SK-N-SH (cell line): ENCODE measurements at regions not wholly inside any gene's neighbourhood (a gene's known extent, or its start where the extent isn't known, plus 50 kb on each side); places are given as distances from the start of the nearest gene placed in this dataset.

ENCODE experiments used
- CTCF ChIA-PET: fragments of 300-600, 350-600 bp; formaldehyde crosslinking; extraction: SDS; loops from one replicate; lab custom pipeline; 2021; lab: Yijun Ruan, JAX
- POLR2A ChIA-PET: fragments of 350-600 bp; sonication (Branson Sonifier 250); formaldehyde crosslinking; extraction: SDS; loops from one replicate; lab custom pipeline; 2020; ENCODE audit warnings: antibody characterized with exemption, inconsistent platforms; lab: Yijun Ruan, JAX
- DNase-seq: peaks from one replicate; pipeline ENCODE4 v3.0.0; 2012
- H2AFZ ChIP-seq: fragments of 200-600 bp; sonication (generic); 2 replicates; pipeline ENCODE4 v1.8.1; 2016; ENCODE audit warnings: antibody characterized with exemption, mild to moderate bottlenecking, low read depth
- H3F3A ChIP-seq: fragments of 200-600 bp; sonication (generic); replicated peaks from 2 replicates; pipeline ENCODE3; 2016; ENCODE audit warnings: antibody characterized with exemption, mild to moderate bottlenecking; ENCODE audit not compliant: insufficient read depth
- H3K27ac ChIP-seq, 2 experiments: fragments of 200-500 bp in 1 of 2; fragments of 200-600 bp in 1 of 2; sonication (Bioruptor generic) in 1 of 2; sonication (generic), shearing (Covaris generic) in 1 of 2; 2 replicates each; pipeline versions ENCODE4 v1.5.1 to v1.6.1; 2014 to 2016; ENCODE audit warnings: low read depth in 2 of 2, inconsistent platforms in 1 of 2, low read length in 1 of 2, mild to moderate bottlenecking in 1 of 2, mixed read lengths in 1 of 2
- H3K27me3 ChIP-seq: fragments of 200-600 bp; sonication (generic), shearing (Covaris generic); 2 replicates; pipeline ENCODE4 v1.6.1; 2016; ENCODE audit warnings: mixed run types; ENCODE audit not compliant: insufficient read depth
- H3K36me3 ChIP-seq, 2 experiments: fragments of 200-500 bp in 1 of 2; fragments of 200-600 bp in 1 of 2; sonication (Bioruptor generic) in 1 of 2; sonication (generic) in 1 of 2; replicated peaks in 1 of 2; 2 replicates each; pipeline versions ENCODE3 to v1.5.1; 2014 to 2016; ENCODE audit warnings: low read length in 1 of 2, mild to moderate bottlenecking in 1 of 2; ENCODE audit not compliant: insufficient read depth in 2 of 2, control insufficient read depth in 1 of 2
- H3K4me1 ChIP-seq, 2 experiments: fragments of 200-500 bp in 1 of 2; fragments of 200-600 bp in 1 of 2; sonication (Bioruptor generic) in 1 of 2; sonication (generic), shearing (Covaris generic) in 1 of 2; 2 replicates each; pipeline versions ENCODE4 v1.5.1 to v1.6.1; 2014 to 2016; ENCODE audit warnings: low read depth in 1 of 2, low read length in 1 of 2, mixed run types in 1 of 2; ENCODE audit not compliant: insufficient read depth in 2 of 2, control insufficient read depth in 1 of 2
- H3K4me2 ChIP-seq: fragments of 200-600 bp; sonication (generic), shearing (Covaris generic); 2 replicates; pipeline ENCODE4 v1.6.1; 2017; ENCODE audit warnings: mixed run types
- H3K4me3 ChIP-seq, 2 experiments: fragments of 200-500 bp in 1 of 2; fragments of 200-600 bp in 1 of 2; sonication (Bioruptor generic) in 1 of 2; sonication (generic), shearing (Covaris generic) in 1 of 2; 2 replicates each; pipeline versions ENCODE4 v1.5.1 to v1.8.1; 2014 to 2016; ENCODE audit warnings: low read depth in 2 of 2, inconsistent platforms in 1 of 2, low read length in 1 of 2, mild to moderate bottlenecking in 1 of 2, mixed read lengths in 1 of 2, moderate library complexity in 1 of 2
- H3K79me2 ChIP-seq: fragments of 200-600 bp; sonication (generic); 2 replicates; pipeline ENCODE4 v1.8.1; 2017; ENCODE audit warnings: mild to moderate bottlenecking; ENCODE audit not compliant: insufficient read depth
- H3K9ac ChIP-seq: fragments of 200-600 bp; sonication (generic); 2 replicates; pipeline ENCODE4 v1.6.1; 2017; ENCODE audit warnings: mixed run types
- H3K9me2 ChIP-seq: fragments of 200-600 bp; sonication (generic); 2 replicates; pipeline ENCODE4 v1.6.1; 2017; ENCODE audit warnings: mixed run types
- H3K9me3 ChIP-seq: fragments of 200-600 bp; sonication (generic); 2 replicates; pipeline ENCODE4 v1.6.1; 2017; ENCODE audit warnings: mixed run types, mild to moderate bottlenecking, moderate library complexity
- H4K20me1 ChIP-seq: fragments of 200-600 bp; sonication (generic); 2 replicates; pipeline ENCODE4 v1.6.1; 2017; ENCODE audit warnings: mild to moderate bottlenecking, mixed run types; ENCODE audit not compliant: insufficient read depth
- ELF1 ChIP-seq: IDR thresholded peaks from 2 replicates; pipeline ENCODE4 v1.4.0; 2012
- EZH2phosphoT487 ChIP-seq: fragments of 200-600 bp; sonication (generic); IDR thresholded peaks from 2 replicates; pipeline ENCODE4 v1.6.1; 2017; ENCODE audit warnings: low read depth, mixed run types, mild to moderate bottlenecking, antibody characterized with exemption, moderate library complexity, borderline replicate concordance
- FOSL2 ChIP-seq: IDR thresholded peaks from 2 replicates; pipeline ENCODE4 v1.4.0; 2012; ENCODE audit warnings: low read depth, mild to moderate bottlenecking, moderate library complexity, borderline replicate concordance
- FOXJ3 ChIP-seq: sonication (generic); formaldehyde crosslinking; IDR thresholded peaks from 2 replicates; pipeline ENCODE4 v1.5.1; 2020; ENCODE audit warnings: mild to moderate bottlenecking, missing genetic modification reagents
- FOXM1 ChIP-seq: IDR thresholded peaks from 2 replicates; pipeline ENCODE4 v1.4.0; 2012; ENCODE audit warnings: low read depth, mild to moderate bottlenecking
- GABPA ChIP-seq: IDR thresholded peaks from 2 replicates; pipeline ENCODE4 v1.4.0; 2012; ENCODE audit warnings: low read depth, mild to moderate bottlenecking
- GATA2 ChIP-seq: sonication (generic); formaldehyde crosslinking; IDR thresholded peaks from 2 replicates; pipeline ENCODE4 v1.5.0; 2020; ENCODE audit warnings: mild to moderate bottlenecking, missing genetic modification reagents
- JUND ChIP-seq: IDR thresholded peaks from 2 replicates; pipeline ENCODE4 v1.4.0; 2012
- MEF2A ChIP-seq: IDR thresholded peaks from 2 replicates; pipeline ENCODE4 v1.4.0; 2012; ENCODE audit warnings: low read depth, borderline replicate concordance
- NRF1 ChIP-seq: IDR thresholded peaks from 2 replicates; pipeline ENCODE4 v1.6.1; 2012; ENCODE audit warnings: low read depth, mild to moderate bottlenecking, low read length
- POLR2AphosphoS5 ChIP-seq: IDR thresholded peaks from 2 replicates; pipeline ENCODE4 v1.6.1; 2012; ENCODE audit warnings: low read depth, low read length
- RCOR1 ChIP-seq: fragments of 150-350 bp; IDR thresholded peaks from 2 replicates; pipeline ENCODE4 v1.6.1; 2017; ENCODE audit warnings: antibody characterized with exemption, low read length
- RFX5 ChIP-seq: IDR thresholded peaks from 2 replicates; pipeline ENCODE4 v1.6.1; 2012; ENCODE audit warnings: mild to moderate bottlenecking, improper control_type of control experiment, low read length
- SMC3 ChIP-seq: IDR thresholded peaks from 2 replicates; pipeline ENCODE4 v1.6.1; 2012; ENCODE audit warnings: low read depth, low read length, improper control_type of control experiment
- TAF1 ChIP-seq: IDR thresholded peaks from 2 replicates; pipeline ENCODE4 v1.6.1; 2012; ENCODE audit warnings: low read depth, mild to moderate bottlenecking, low read length, moderate library complexity, borderline replicate concordance
- TCF12 ChIP-seq: IDR thresholded peaks from 2 replicates; pipeline ENCODE4 v1.4.0; 2012
- TEAD4 ChIP-seq: IDR thresholded peaks from 2 replicates; pipeline ENCODE4 v1.4.0; 2012; ENCODE audit warnings: mild to moderate bottlenecking, borderline replicate concordance; ENCODE audit not compliant: insufficient read depth
- whole genome bisulfite sequencing: methylation state at CpG from one replicate; pipeline ENCODE4 v1.1.6; 2017; ENCODE audit warnings: low lambda C conversion rate; 5-methylcytosine and 5-hydroxymethylcytosine counted together
- TF ChIP-seq, protein P1 (sequence below): IDR thresholded peaks from 2 replicates; pipeline ENCODE4 v1.6.1; 2012; ENCODE audit warnings: mild to moderate bottlenecking, low read depth, low read length, moderate library complexity
- TF ChIP-seq, protein P2 (sequence below): fragments of 200-600 bp; sonication (generic); IDR thresholded peaks from 2 replicates; pipeline ENCODE4 v1.6.1; 2017; ENCODE audit warnings: antibody characterized with exemption, mild to moderate bottlenecking, moderate library complexity
- TF ChIP-seq, protein P3 (sequence below): fragments of 150-350 bp; IDR thresholded peaks from 2 replicates; pipeline ENCODE4 v1.6.1; 2017; ENCODE audit warnings: antibody characterized with exemption, low read length, low read depth, borderline replicate concordance
- TF ChIP-seq, protein P4 (sequence below): IDR thresholded peaks from 2 replicates; pipeline ENCODE4 v1.4.0; 2012; ENCODE audit warnings: low read depth, borderline replicate concordance
- TF ChIP-seq, protein P5 (sequence below): IDR thresholded peaks from 2 replicates; pipeline ENCODE4; 2012
- TF ChIP-seq, protein P6 (sequence below): fragments of 150-350 bp; IDR thresholded peaks from 2 replicates; pipeline ENCODE4 v1.6.1; 2016; ENCODE audit warnings: mild to moderate bottlenecking, low read depth, low read length
- TF ChIP-seq, protein P7 (sequence below): IDR thresholded peaks from 2 replicates; pipeline ENCODE4 v1.4.0; 2012; ENCODE audit warnings: low read depth

DNA sequence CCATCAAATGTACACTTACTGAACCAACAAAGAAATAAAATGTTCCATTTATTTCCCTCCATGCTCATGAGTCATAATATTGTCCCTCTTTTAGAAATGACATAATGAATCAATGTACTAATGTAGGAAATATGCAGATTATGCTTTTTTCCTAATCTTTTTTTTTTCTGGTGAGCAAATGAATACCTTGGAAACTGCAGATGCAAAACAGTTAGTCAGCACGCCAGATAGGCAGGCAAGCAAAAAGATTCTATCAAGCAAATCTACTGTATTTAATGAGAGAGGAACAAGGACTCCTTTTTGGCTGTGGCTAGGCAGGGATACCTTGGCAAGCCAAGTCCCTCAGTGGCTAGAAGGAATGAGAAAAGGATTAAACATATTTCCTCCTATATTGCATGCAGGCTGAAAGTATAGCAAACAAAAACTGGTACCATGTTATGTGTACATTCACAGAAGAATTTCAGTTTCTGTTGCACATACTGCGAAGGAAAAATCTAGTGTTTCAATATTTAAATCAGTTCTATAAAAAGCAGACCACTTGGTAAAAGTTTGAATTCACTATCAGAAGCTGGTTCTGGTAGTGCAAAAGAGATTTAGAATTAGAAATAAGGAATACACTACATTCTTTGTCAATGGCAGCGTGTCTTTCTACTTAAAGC lies 605.4 kb downstream of the TLE1 start:
- no peak for TF ChIP-seq FOXJ3
- TF ChIP-seq EZH2phosphoT487: no peak
- TF ChIP-seq SMC3: no peak
- TF ChIP-seq, protein P1, sequence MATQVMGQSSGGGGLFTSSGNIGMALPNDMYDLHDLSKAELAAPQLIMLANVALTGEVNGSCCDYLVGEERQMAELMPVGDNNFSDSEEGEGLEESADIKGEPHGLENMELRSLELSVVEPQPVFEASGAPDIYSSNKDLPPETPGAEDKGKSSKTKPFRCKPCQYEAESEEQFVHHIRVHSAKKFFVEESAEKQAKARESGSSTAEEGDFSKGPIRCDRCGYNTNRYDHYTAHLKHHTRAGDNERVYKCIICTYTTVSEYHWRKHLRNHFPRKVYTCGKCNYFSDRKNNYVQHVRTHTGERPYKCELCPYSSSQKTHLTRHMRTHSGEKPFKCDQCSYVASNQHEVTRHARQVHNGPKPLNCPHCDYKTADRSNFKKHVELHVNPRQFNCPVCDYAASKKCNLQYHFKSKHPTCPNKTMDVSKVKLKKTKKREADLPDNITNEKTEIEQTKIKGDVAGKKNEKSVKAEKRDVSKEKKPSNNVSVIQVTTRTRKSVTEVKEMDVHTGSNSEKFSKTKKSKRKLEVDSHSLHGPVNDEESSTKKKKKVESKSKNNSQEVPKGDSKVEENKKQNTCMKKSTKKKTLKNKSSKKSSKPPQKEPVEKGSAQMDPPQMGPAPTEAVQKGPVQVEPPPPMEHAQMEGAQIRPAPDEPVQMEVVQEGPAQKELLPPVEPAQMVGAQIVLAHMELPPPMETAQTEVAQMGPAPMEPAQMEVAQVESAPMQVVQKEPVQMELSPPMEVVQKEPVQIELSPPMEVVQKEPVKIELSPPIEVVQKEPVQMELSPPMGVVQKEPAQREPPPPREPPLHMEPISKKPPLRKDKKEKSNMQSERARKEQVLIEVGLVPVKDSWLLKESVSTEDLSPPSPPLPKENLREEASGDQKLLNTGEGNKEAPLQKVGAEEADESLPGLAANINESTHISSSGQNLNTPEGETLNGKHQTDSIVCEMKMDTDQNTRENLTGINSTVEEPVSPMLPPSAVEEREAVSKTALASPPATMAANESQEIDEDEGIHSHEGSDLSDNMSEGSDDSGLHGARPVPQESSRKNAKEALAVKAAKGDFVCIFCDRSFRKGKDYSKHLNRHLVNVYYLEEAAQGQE: no peak
- TF ChIP-seq, protein P2, sequence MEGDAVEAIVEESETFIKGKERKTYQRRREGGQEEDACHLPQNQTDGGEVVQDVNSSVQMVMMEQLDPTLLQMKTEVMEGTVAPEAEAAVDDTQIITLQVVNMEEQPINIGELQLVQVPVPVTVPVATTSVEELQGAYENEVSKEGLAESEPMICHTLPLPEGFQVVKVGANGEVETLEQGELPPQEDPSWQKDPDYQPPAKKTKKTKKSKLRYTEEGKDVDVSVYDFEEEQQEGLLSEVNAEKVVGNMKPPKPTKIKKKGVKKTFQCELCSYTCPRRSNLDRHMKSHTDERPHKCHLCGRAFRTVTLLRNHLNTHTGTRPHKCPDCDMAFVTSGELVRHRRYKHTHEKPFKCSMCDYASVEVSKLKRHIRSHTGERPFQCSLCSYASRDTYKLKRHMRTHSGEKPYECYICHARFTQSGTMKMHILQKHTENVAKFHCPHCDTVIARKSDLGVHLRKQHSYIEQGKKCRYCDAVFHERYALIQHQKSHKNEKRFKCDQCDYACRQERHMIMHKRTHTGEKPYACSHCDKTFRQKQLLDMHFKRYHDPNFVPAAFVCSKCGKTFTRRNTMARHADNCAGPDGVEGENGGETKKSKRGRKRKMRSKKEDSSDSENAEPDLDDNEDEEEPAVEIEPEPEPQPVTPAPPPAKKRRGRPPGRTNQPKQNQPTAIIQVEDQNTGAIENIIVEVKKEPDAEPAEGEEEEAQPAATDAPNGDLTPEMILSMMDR: no peak
- TF ChIP-seq, protein P3, sequence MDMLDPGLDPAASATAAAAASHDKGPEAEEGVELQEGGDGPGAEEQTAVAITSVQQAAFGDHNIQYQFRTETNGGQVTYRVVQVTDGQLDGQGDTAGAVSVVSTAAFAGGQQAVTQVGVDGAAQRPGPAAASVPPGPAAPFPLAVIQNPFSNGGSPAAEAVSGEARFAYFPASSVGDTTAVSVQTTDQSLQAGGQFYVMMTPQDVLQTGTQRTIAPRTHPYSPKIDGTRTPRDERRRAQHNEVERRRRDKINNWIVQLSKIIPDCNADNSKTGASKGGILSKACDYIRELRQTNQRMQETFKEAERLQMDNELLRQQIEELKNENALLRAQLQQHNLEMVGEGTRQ: no peak
- no peak for TF ChIP-seq ELF1
- TF ChIP-seq MEF2A: peak; percentile 68
- no peak for TF ChIP-seq TEAD4
- no peak for TF ChIP-seq RFX5
- TF ChIP-seq GABPA: no peak
- TF ChIP-seq, protein P4, sequence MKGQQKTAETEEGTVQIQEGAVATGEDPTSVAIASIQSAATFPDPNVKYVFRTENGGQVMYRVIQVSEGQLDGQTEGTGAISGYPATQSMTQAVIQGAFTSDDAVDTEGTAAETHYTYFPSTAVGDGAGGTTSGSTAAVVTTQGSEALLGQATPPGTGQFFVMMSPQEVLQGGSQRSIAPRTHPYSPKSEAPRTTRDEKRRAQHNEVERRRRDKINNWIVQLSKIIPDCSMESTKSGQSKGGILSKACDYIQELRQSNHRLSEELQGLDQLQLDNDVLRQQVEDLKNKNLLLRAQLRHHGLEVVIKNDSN: no peak
- no peak for TF ChIP-seq GATA2 (CRISPR knock-in tag)
- no peak for TF ChIP-seq FOXM1
- peak; percentile 43; the same call in 1 of the 2 replicates for TF ChIP-seq FOSL2
- TF ChIP-seq TCF12: no peak; the same call in 1 of the 2 replicates
- peak; percentile 44; the same call in 1 of the 2 replicates for TF ChIP-seq JUND
- TF ChIP-seq, protein P5, sequence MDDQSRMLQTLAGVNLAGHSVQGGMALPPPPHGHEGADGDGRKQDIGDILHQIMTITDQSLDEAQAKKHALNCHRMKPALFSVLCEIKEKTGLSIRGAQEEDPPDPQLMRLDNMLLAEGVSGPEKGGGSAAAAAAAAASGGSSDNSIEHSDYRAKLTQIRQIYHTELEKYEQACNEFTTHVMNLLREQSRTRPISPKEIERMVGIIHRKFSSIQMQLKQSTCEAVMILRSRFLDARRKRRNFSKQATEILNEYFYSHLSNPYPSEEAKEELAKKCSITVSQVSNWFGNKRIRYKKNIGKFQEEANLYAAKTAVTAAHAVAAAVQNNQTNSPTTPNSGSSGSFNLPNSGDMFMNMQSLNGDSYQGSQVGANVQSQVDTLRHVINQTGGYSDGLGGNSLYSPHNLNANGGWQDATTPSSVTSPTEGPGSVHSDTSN: no peak
- TF ChIP-seq RCOR1: no peak
- TF ChIP-seq, protein P6, sequence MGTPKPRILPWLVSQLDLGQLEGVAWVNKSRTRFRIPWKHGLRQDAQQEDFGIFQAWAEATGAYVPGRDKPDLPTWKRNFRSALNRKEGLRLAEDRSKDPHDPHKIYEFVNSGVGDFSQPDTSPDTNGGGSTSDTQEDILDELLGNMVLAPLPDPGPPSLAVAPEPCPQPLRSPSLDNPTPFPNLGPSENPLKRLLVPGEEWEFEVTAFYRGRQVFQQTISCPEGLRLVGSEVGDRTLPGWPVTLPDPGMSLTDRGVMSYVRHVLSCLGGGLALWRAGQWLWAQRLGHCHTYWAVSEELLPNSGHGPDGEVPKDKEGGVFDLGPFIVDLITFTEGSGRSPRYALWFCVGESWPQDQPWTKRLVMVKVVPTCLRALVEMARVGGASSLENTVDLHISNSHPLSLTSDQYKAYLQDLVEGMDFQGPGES: no peak
- TF ChIP-seq NRF1: no peak
- no peak for TF ChIP-seq POLR2AphosphoS5
- TF ChIP-seq, protein P7, sequence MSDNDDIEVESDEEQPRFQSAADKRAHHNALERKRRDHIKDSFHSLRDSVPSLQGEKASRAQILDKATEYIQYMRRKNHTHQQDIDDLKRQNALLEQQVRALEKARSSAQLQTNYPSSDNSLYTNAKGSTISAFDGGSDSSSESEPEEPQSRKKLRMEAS: no peak
- no peak for TF ChIP-seq TAF1
- TF ChIP-seq, all 33 proteins: peak for 3
- peak overlapping the region; percentile 29 for H3K4me2 ChIP-seq
- H3K9me3 ChIP-seq: no peaks in the 10 kb centered on the region
- H3K9me2 ChIP-seq: no peaks in the 10 kb centered on the region
- H4K20me1 ChIP-seq: no peaks in the 10 kb centered on the region
- H3K4me3 ChIP-seq: no peak overlapping the region
- H3K79me2 ChIP-seq: no peaks in the 10 kb centered on the region
- no peak overlapping the region for H2AFZ ChIP-seq
- H3K27ac ChIP-seq: peak overlapping the region in 1 of 2 experiments; percentile 44; a peak in 1 of 4 replicates
- no peaks in the 10 kb centered on the region for H3K36me3 ChIP-seq
- WGBS: 53% methylated on average over 3 of the region's 3 CpGs
- POLR2A ChIA-PET: no interaction called here
- H3K4me1 ChIP-seq: no peaks in the 10 kb centered on the region; a peak in 1 of 4 replicates
- H3K27me3 ChIP-seq: no peaks in the 10 kb centered on the region
- CTCF ChIA-PET: interaction anchor here (1.2 to 1.3 kb wide), 2 partner anchors 20 to 22 kb away, joined by 3 to 5 read pairs; no protein-coding TSS in a partner anchor
- 0 out of 2 replicates have a peak overlapping the region, but pooled peaks have one; percentile 24 for H3K9ac ChIP-seq
- DNase-seq: peak; percentile 1
- H3F3A ChIP-seq: peaks cover 6% of the 10 kb centered on the region
